DOHH2 (cell line): ENCODE measurements at regions not wholly inside any gene's neighbourhood (a gene's known extent, or its start where the extent isn't known, plus 50 kb on each side); places are given as distances from the start of the nearest gene placed in this dataset.
"Not testable (repeated sequence)": the region's sequence is repeated elsewhere in the genome, so short reads cannot be mapped to it uniquely, and the experiment has no call there.

Source experiments
- EZH2phosphoT487 ChIP-seq: fragments of 200-600 bp; sonication (generic); IDR thresholded peaks from 2 replicates; pipeline ENCODE4 v1.6.1; 2017; ENCODE audit warnings: borderline replicate concordance, mild to moderate bottlenecking, antibody characterized with exemption, low read length, moderate library complexity, mixed read lengths
- TF ChIP-seq, protein P1 (sequence below): fragments of 200-600 bp; sonication (generic); IDR thresholded peaks from one replicate; pipeline ENCODE4 v1.5.1; 2014; ENCODE audit warnings: antibody characterized with exemption, mild to moderate bottlenecking, low read depth, low read length; ENCODE audit not compliant: poor library complexity, severe bottlenecking

DNA sequence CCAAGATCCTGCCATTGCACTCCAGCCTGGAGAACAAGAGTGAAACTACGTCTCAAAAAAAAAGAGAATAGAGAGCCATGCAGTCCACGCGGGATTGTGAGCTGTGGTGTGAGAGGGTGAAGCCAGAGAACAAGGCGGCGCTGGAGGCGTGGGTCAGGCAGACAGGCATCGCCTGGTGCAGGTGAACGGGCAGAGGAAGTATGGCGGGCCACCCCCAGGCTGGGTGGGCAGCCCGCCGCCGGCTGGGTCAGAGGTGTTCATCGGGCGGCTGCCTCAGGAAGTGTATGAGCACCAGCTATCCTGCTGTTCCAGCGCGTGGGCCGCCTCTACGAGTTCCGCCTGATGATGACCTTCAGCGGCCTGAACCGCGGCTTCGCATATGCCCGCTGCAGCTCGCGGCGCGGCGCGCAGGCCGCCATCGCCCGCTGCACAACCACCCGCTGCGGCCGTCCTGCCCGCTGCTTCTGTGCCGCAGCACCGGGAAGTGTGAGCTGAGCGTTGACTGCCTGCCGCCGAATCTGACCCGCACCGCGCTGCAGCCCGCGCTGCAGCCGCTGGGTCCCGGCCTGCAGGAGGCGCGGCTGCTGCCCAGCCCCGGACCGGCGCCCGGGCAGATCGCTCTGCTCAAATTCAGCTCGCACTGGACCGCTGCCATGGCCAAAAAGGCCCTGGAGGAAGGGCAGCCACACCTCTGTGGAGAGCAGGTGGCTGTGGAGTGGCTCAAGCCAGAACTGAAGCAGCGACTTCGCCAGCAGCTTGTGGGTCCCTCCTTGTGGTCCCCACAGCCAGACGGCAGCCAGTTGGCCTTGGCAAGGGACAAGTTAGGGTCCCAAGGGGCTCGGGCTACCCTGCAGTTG lies 95.5 kb upstream of the PLEKHM1 start:
- TF ChIP-seq, protein P1, sequence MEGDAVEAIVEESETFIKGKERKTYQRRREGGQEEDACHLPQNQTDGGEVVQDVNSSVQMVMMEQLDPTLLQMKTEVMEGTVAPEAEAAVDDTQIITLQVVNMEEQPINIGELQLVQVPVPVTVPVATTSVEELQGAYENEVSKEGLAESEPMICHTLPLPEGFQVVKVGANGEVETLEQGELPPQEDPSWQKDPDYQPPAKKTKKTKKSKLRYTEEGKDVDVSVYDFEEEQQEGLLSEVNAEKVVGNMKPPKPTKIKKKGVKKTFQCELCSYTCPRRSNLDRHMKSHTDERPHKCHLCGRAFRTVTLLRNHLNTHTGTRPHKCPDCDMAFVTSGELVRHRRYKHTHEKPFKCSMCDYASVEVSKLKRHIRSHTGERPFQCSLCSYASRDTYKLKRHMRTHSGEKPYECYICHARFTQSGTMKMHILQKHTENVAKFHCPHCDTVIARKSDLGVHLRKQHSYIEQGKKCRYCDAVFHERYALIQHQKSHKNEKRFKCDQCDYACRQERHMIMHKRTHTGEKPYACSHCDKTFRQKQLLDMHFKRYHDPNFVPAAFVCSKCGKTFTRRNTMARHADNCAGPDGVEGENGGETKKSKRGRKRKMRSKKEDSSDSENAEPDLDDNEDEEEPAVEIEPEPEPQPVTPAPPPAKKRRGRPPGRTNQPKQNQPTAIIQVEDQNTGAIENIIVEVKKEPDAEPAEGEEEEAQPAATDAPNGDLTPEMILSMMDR = peak; percentile 19
- not testable (repeated sequence) for TF ChIP-seq EZH2phosphoT487
